Gastroesophageal sphincter (tissue), 4 donors: ENCODE measurements at regions not wholly inside any gene's neighbourhood (a gene's known extent, or its start where the extent isn't known, plus 50 kb on each side); places are given as distances from the start of the nearest gene placed in this dataset.

ENCODE experiments used
- ATAC-seq: fragments of 150-250 bp; one replicate; pipeline ENCODE4 v1.9.1; 2016; ENCODE audit warnings: mild to moderate bottlenecking, moderate library complexity
- H3K27ac ChIP-seq, 4 donors: fragments of 200-600 bp; sonication (generic) in 3 of 4; 1 replicate in 3 of 4; 2 replicates in 1 of 4; pipeline ENCODE4 v1.5.1; 2016 to 2019
- H3K27me3 ChIP-seq: fragments of 200-600 bp; sonication (generic); one replicate; pipeline ENCODE4 v1.5.1; 2019
- H3K36me3 ChIP-seq, 2 donors: fragments of 200-600 bp; sonication (generic); one replicate each; pipeline ENCODE4 v1.5.1; 2019; ENCODE audit warnings: control low read depth in 1 of 2
- H3K4me1 ChIP-seq, 3 donors: fragments of 200-600 bp; sonication (generic); 1 replicate in 2 of 3; 2 replicates in 1 of 3; pipeline ENCODE4 v1.5.1; 2016 to 2019; ENCODE audit warnings: control low read depth in 2 of 3
- H3K4me3 ChIP-seq, 2 donors: fragments of 200-600 bp; sonication (generic); one replicate each; pipeline ENCODE4 v1.5.1; 2019; ENCODE audit warnings: mild to moderate bottlenecking in 1 of 2, moderate library complexity in 1 of 2
- H3K9me3 ChIP-seq, 3 donors: fragments of 200-600 bp; sonication (generic); one replicate each; pipeline ENCODE4 v1.5.1; 2017 to 2019; ENCODE audit warnings: control low read depth in 2 of 3
- EP300 ChIP-seq: sonication (generic); formaldehyde crosslinking; IDR thresholded peaks from one replicate; pipeline ENCODE4 v1.6.1; 2017; ENCODE audit warnings: antibody characterized with exemption, mild to moderate bottlenecking
- POLR2A ChIP-seq, 2 donors: fragments of 450-650 bp; IDR thresholded peaks; one replicate each; pipeline ENCODE4 v1.6.1; 2017; ENCODE audit warnings: antibody characterized with exemption in 2 of 2, mild to moderate bottlenecking in 2 of 2, moderate library complexity in 1 of 2
- POLR2AphosphoS5 ChIP-seq: sonication (generic); formaldehyde crosslinking; IDR thresholded peaks from one replicate; pipeline ENCODE4 v1.6.1; 2017; ENCODE audit warnings: antibody characterized with exemption
- WGBS, 2 donors: methylation state at CpG; one replicate each; pipeline ENCODE4 v1.1.5; 2018; ENCODE audit warnings: low coverage in 1 of 2; 5-methylcytosine and 5-hydroxymethylcytosine counted together
- TF ChIP-seq, protein P1 (sequence below), 4 experiments: fragments of 200-600 bp in 2 of 4; fragments of 450-650 bp in 2 of 4; sonication (generic) in 1 of 4; IDR thresholded peaks; one replicate each; pipeline ENCODE4 v1.5.1; 2017 to 2019; ENCODE audit warnings: antibody characterized with exemption in 4 of 4, mild to moderate bottlenecking in 2 of 4, moderate library complexity in 2 of 4

DNA sequence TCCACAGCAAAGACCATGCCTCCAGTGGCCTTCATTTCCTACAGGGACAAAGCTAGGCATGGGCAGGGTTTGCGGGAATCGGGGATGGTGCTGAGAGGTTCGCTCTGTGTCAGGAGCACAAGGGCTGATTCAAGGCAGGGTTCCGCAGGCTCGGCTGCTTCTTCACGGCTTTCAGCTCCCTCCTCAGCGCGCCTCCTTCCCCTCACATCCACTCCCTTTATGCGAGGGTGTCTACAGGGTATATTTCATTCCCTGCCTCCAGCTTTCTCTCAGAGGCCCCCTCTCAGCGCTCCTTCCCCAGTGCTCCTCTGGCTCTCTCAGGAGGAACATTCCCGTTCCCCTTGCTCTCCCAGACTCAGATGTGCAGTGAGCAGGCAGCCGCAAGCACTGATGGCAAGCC lies 78.7 kb upstream of the ASB18 start:
- no peaks in the 10 kb centered on the region for H3K36me3 ChIP-seq
- H3K9me3 ChIP-seq: no peaks in the 10 kb centered on the region
- H3K4me3 ChIP-seq: no peak overlapping the region
- 74 to 82% methylated on average over 2 to 3 of the region's 12 CpGs for WGBS, 2 donors
- no peaks in the 10 kb centered on the region for H3K27me3 ChIP-seq
- no peak for ATAC-seq
- H3K4me1 ChIP-seq: peaks cover 0 to 11% (median 0%) of the 10 kb centered on the region in 3 donors
- TF ChIP-seq POLR2A (IDR thresholded peaks at IDR 0.05) (no peak), POLR2AphosphoS5 (no peak), EP300 (no peak)
- TF ChIP-seq, protein P1, sequence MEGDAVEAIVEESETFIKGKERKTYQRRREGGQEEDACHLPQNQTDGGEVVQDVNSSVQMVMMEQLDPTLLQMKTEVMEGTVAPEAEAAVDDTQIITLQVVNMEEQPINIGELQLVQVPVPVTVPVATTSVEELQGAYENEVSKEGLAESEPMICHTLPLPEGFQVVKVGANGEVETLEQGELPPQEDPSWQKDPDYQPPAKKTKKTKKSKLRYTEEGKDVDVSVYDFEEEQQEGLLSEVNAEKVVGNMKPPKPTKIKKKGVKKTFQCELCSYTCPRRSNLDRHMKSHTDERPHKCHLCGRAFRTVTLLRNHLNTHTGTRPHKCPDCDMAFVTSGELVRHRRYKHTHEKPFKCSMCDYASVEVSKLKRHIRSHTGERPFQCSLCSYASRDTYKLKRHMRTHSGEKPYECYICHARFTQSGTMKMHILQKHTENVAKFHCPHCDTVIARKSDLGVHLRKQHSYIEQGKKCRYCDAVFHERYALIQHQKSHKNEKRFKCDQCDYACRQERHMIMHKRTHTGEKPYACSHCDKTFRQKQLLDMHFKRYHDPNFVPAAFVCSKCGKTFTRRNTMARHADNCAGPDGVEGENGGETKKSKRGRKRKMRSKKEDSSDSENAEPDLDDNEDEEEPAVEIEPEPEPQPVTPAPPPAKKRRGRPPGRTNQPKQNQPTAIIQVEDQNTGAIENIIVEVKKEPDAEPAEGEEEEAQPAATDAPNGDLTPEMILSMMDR (IDR thresholded peaks at IDR 0.05): no peak
- no peak overlapping the region for H3K27ac ChIP-seq

DNA sequence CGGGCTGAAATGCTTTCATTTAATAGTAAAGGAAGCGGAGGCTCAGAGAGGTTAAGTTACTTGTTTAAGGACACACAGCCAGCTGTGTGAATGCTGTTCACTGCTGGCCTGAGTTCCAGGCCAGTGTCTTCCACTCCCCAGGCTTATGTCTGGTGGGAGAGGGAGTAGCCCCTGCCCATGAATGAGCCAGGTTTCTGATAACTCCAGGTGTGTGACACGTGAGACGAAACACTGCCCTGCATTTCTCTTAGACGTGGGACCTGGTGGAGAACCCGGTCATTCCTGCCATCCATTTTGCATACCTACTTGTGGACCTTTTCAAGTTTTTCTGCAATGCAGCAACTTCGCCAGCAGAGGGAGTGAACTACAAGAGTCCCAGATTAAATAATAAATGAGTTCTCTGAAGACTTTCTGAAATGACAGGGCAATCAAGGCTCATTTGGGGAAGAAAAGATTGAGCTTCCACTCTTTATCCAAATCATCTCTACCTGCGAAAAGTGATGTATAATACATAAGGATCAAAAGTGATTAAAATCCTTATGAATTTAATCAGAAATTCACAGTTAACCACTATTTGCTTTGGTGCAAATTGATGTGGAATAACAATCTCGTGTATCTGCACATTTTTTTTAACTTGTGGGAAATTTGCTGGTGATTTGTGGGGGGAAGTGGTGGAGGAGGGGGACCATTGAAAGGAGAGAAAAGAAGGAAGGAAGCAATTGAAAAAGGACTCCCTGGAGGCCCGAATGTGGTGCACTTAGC lies 79.4 kb upstream of the ASB18 start:
- no peak overlapping the region for H3K4me3 ChIP-seq
- H3K9me3 ChIP-seq: no peaks in the 10 kb centered on the region
- no peak for ATAC-seq
- TF ChIP-seq POLR2A (IDR thresholded peaks at IDR 0.05) (no peak), EP300 (no peak)
- TF ChIP-seq, protein P1 (IDR thresholded peaks at IDR 0.05): peak in 3 of 4 experiments; percentile 67 to 86 (median 80)
- H3K27ac ChIP-seq: no peak overlapping the region
- H3K36me3 ChIP-seq: no peaks in the 10 kb centered on the region
- no peaks in the 10 kb centered on the region for H3K27me3 ChIP-seq
- 32 to 52% methylated on average over 3 to 8 of the region's 10 CpGs for WGBS, 2 donors
- peaks cover 0 to 5% (median 0%) of the 10 kb centered on the region in 3 donors for H3K4me1 ChIP-seq

DNA sequence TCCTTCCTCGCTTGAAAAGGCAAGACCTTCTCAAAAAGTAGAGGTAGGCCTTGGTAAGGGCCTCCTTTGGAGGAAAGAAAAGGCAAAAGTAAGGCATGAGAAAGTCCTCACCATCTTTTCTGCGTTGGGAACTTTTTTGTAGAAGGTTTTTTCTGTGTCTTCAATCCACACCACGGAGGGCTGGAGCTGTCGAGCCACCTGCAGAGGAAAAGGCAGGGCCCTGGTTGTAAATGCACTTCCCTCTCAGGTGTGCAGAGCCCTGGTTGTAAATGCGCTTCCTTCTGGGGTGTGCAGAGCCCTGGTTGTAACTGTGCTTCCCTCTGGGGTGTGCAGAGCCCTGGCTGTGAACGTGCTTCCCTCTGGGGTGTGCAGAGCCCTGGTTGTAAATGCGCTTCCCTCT lies 80.2 kb upstream of the ASB18 start:
- Histone ChIP-seq H3K27me3 (no peaks in the 10 kb centered on the region), H3K36me3 (no peaks in the 10 kb centered on the region), H3K27ac (no peak overlapping the region), H3K9me3 (no peaks in the 10 kb centered on the region), H3K4me3 (no peak overlapping the region), H3K4me1 (no peaks in the 10 kb centered on the region)
- TF ChIP-seq POLR2AphosphoS5 (no peak), POLR2A (IDR thresholded peaks at IDR 0.05) (no peak), EP300 (no peak)
- TF ChIP-seq, protein P1 (IDR thresholded peaks at IDR 0.05): no peak
- ATAC-seq: no peak
- WGBS, 2 donors: 82 to 90% methylated on average over 2 to 5 of the region's 7 CpGs

DNA sequence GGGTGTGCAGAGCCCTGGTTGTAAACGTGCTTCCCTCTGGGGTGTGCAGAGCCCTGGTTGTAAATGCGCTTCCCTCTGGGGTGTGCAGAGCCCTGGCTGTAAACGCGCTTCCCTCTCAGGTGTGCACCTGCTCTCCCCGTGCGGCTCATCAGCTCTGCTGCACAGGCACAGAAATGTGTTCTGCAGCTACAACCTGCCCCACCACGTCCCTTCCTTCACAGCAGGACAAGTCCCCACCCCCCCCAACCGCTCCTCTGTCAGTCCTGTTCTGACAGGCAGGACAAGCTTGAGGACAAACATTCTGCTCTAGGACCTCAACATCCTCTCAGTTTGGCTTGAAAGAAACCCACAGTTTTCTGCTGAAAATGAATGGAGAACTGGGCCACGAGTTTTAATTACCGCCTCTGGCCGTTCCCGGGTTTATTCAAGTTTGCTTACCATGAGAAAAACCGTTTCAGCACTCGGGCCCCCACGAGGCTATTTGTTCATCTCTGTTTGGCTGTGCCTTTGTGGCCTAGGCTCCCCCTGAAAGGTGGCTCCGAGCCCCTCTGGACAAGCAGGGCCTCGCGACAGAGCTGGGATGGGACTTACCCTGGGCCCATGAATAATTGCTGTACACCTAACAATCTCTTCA lies 81.0 kb upstream of the ASB18 start:
- no peak overlapping the region for H3K4me3 ChIP-seq
- H3K36me3 ChIP-seq: no peaks in the 10 kb centered on the region
- WGBS, 2 donors: 70 to 75% methylated on average over 2 to 4 of the region's 18 CpGs
- no peaks in the 10 kb centered on the region for H3K27me3 ChIP-seq
- ATAC-seq: no peak
- no peak overlapping the region for H3K27ac ChIP-seq
- no peaks in the 10 kb centered on the region for H3K4me1 ChIP-seq
- H3K9me3 ChIP-seq: no peaks in the 10 kb centered on the region
- TF ChIP-seq EP300: no peak
- no peak for TF ChIP-seq POLR2AphosphoS5
- TF ChIP-seq POLR2A (IDR thresholded peaks at IDR 0.05): no peak
- TF ChIP-seq, protein P1 (IDR thresholded peaks at IDR 0.05): no peak

DNA sequence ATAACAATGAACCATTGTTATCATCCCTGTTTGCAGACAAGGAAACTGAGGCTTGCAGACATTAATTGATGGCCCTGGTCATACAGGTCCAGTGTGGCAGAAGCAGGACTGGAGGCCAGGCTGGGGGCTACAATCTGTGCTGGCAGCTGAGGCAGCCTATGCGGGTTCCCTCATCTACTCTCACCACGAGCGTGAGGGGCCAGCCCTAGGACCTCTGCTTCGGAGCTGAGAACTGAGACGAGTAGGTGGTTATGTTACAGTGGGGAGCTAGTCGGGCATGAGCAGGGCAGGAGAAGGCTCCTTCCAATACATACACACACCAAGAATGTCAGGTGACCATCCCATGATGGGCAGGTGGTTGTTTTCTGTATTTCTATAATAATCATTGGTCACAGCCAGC lies 82.2 kb upstream of the ASB18 start:
- H3K9me3 ChIP-seq: no peaks in the 10 kb centered on the region
- ATAC-seq: no peak
- H3K36me3 ChIP-seq: no peaks in the 10 kb centered on the region
- no peak overlapping the region for H3K27ac ChIP-seq
- no peaks in the 10 kb centered on the region for H3K27me3 ChIP-seq
- no peak overlapping the region for H3K4me3 ChIP-seq
- H3K4me1 ChIP-seq: no peaks in the 10 kb centered on the region
- WGBS, 2 donors: 100% methylated on average over 2 of the region's 6 CpGs; no CpG with 5 or more reads in 1 of the 2 donors
- TF ChIP-seq POLR2AphosphoS5 (no peak), EP300 (no peak), POLR2A (IDR thresholded peaks at IDR 0.05) (no peak)
- TF ChIP-seq, protein P1 (IDR thresholded peaks at IDR 0.05): no peak
